ENCODE measurements at regions not wholly inside any gene's neighbourhood (a gene's known extent, or its start where the extent isn't known, plus 50 kb on each side); places are given as distances from the start of the nearest gene placed in this dataset.

DNA sequence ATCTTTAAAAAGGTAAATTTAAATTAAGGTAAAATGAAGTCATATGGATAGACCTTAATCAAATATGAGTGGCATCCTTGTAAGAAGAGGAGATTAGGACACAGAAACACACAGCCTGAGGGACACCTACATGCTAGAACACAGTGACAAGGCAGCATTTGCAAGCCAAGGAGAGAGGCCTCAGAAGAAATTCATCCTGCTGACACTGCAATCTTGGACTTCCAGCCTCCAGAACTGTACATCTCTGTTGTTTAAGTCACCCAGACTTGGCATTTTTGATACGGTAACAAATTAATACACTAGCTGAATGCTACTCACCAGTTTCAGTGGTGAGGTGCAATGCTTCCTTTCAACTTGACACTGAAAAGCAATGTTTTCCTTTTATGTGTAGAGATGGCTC is 305.0 kb downstream of the TDRD15 start:
- DNase-seq (no peak), ATAC-seq (ENCODE audit: low read depth in 2 of 2) (no peak)
- H3K9me3 Mint-ChIP-seq = peaks cover 0 to 17% (median 5%) of the 10 kb centered on the region in 7 donors
- no peak overlapping the region for H3K4me3 Mint-ChIP-seq
- no peaks in the 10 kb centered on the region for H3K27me3 Mint-ChIP-seq
- no peak overlapping the region for H3K27ac Mint-ChIP-seq
- H3K4me1 Mint-ChIP-seq = no peaks in the 10 kb centered on the region
- no peaks in the 10 kb centered on the region for H3K36me3 Mint-ChIP-seq

DNA sequence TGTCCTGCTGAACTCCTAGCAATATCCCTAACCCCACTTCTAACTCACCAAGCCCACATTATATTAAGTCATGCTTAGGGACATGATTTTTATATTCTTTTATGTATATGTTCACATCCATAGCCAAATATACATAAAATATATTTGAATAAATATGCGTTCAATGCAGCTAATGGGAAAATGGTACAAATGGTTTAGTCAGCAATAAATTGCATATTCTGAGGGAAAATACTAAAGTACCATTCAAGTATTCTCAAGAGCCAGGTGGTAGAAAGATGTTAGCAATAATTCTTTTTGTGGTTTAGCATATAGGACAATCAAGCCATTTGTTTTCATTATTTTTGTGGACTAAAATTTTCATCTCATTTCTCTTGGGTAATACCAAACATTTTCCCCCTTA is 306.0 kb downstream of the TDRD15 start:
- ATAC-seq (ENCODE audit: low read depth in 2 of 2) (no peak), DNase-seq (no peak)
- H3K4me3 Mint-ChIP-seq = no peak overlapping the region
- no peak overlapping the region for H3K27ac Mint-ChIP-seq
- no peaks in the 10 kb centered on the region for H3K36me3 Mint-ChIP-seq
- no peaks in the 10 kb centered on the region for H3K27me3 Mint-ChIP-seq
- H3K9me3 Mint-ChIP-seq = peaks cover 2 to 17% (median 4%) of the 10 kb centered on the region in 7 donors
- no peaks in the 10 kb centered on the region for H3K4me1 Mint-ChIP-seq

DNA sequence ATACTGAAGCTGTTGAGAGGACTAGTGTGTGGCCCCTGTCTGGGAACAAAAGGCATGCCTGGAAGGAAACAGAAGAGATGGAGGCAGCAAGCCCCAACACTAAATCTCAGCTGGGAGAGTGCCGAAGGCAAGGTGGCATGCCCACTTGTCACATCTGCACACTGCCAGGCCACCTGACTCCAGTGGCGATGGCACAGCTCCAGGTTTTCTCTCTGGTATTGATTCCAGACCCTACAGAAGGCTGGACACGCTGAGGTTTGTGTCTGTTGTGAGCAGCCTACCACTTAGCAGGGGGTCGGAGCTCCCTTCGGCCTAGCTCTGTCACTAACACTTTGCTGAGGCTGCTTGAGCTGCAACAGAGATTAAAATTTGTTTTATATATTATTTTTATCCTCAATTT is 307.3 kb downstream of the TDRD15 start:
- no peaks in the 10 kb centered on the region for H3K4me1 Mint-ChIP-seq

DNA sequence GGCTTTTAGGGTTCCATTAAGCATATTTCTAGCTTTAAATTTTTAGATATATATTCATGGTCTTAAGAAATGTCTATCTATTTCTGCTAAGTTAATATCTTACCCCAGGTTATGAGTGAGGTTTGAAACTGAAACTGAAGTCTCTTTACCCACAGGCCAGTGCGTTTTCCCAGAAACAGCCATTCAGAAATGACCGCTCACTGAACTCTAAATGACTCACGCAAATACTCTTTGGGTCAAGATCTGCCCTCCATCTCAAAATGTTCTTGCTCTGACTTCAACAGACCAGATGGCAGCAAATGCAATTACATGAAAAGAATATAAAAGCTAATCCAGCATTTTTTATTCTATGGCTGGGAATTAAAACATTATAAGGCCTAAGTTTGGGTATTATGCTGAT is 315.2 kb downstream of the TDRD15 start:
- no peak for ATAC-seq (ENCODE audit: low read depth in 2 of 2)
- Mint-ChIP-seq H3K27ac (no peak overlapping the region), H3K4me1 (no peaks in the 10 kb centered on the region)

More for the DNA sequence above, 307.3 kb downstream of the TDRD15 start:
- no peak overlapping the region for H3K4me3 Mint-ChIP-seq
- peaks cover 2 to 18% (median 4%) of the 10 kb centered on the region in 7 donors for H3K9me3 Mint-ChIP-seq
- ATAC-seq (ENCODE audit: low read depth in 2 of 2) (no peak), DNase-seq (no peak)
- H3K27ac Mint-ChIP-seq = no peak overlapping the region
- no peaks in the 10 kb centered on the region for H3K36me3 Mint-ChIP-seq
- H3K27me3 Mint-ChIP-seq = no peaks in the 10 kb centered on the region

DNA sequence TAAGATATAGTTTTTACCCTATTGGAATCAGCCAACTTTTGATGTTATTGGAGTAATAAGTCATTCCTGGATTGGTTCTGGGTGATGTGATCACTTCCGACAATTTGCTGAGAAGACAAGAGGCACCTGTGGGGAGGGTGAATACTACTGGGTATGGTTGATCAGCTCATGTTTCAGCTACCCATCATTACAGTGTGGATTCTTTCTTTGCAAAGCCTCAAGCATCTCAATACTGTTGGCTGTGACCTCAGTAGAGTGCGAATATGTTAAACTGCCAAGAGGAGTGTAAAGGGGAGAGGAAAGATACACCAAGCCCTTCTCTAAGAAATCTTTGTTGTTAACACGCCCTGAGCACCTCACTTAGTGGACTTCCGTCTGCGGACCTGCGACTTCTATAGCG is 317.7 kb downstream of the TDRD15 start:
- Mint-ChIP-seq H3K27me3 (no peaks in the 10 kb centered on the region), H3K4me1 (no peaks in the 10 kb centered on the region)

More for the DNA sequence above, 315.2 kb downstream of the TDRD15 start:
- no peaks in the 10 kb centered on the region for H3K36me3 Mint-ChIP-seq
- no peak overlapping the region for H3K4me3 Mint-ChIP-seq
- no peaks in the 10 kb centered on the region for H3K27me3 Mint-ChIP-seq
- no peak for DNase-seq
- peaks cover 2 to 21% (median 3%) of the 10 kb centered on the region in 7 donors for H3K9me3 Mint-ChIP-seq

DNA sequence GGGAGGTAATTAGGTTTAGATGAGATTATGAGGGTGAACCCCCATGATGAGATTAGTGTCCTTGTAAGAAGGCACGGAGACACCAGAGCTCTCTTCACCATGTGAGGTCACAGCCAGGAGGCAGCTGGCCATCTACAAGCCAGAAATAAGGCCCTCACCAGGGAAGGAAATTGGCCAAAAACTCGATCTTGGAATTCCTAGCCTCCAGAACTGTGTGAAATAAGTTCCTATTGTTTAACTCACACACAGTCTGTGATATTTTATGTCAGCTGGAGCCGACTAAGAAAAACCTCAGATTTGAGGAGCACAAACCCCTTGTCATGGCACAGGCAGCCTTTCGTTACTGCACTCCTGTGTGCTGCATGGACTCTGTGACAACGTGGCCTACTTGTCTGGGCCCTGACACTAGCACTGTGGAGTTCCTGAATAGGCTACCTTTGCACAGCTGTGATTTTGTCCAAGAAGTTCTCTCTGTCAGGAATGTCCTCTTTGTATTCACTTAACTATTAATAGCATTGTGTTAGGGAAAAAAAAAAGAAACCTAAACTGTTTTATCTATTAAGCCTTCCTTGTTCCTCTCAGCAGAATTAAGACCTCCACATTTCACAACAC is 319.8 kb downstream of the TDRD15 start:
- DNase-seq (no peak), ATAC-seq (ENCODE audit: low read depth in 2 of 2) (no peak)
- Mint-ChIP-seq H3K4me1 (no peaks in the 10 kb centered on the region), H3K27ac (no peak overlapping the region), H3K27me3 (no peaks in the 10 kb centered on the region), H3K9me3 (peaks cover 0 to 11% (median 2%) of the 10 kb centered on the region in 7 donors), H3K36me3 (no peaks in the 10 kb centered on the region), H3K4me3 (no peak overlapping the region)

More for the DNA sequence above, 317.7 kb downstream of the TDRD15 start:
- Mint-ChIP-seq H3K27ac (no peak overlapping the region), H3K4me3 (no peak overlapping the region), H3K36me3 (no peaks in the 10 kb centered on the region), H3K9me3 (peaks cover 0 to 12% (median 4%) of the 10 kb centered on the region in 7 donors)
- DNase-seq = no peak
- no peak for ATAC-seq (ENCODE audit: low read depth in 2 of 2)

DNA sequence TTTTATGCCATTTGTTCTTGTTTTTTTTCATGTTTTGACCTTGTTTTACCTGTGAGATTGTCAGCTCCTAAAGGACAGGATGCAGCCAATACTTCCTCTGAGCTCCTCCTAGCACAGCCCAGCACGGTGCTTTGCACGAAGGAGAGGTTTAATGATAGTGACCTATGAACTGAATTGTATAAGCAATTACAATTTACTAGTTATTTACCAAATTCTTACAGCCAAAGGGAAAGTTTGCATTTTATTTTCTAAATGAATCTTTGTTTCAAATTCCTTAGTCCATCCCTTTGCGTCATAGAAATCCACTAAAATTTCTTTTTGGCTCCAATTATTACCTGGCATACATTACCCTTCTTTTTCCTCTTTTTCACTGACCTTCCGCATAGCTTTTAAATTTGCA is 326.1 kb downstream of the TDRD15 start:
- H3K36me3 Mint-ChIP-seq = no peaks in the 10 kb centered on the region
- no peak overlapping the region for H3K4me3 Mint-ChIP-seq
- H3K4me1 Mint-ChIP-seq = no peaks in the 10 kb centered on the region
- H3K27me3 Mint-ChIP-seq = no peaks in the 10 kb centered on the region
- H3K9me3 Mint-ChIP-seq = peaks cover 0 to 7% (median 1%) of the 10 kb centered on the region in 7 donors
- DNase-seq (no peak), ATAC-seq (ENCODE audit: low read depth in 2 of 2) (no peak)
- H3K27ac Mint-ChIP-seq = no peak overlapping the region

DNA sequence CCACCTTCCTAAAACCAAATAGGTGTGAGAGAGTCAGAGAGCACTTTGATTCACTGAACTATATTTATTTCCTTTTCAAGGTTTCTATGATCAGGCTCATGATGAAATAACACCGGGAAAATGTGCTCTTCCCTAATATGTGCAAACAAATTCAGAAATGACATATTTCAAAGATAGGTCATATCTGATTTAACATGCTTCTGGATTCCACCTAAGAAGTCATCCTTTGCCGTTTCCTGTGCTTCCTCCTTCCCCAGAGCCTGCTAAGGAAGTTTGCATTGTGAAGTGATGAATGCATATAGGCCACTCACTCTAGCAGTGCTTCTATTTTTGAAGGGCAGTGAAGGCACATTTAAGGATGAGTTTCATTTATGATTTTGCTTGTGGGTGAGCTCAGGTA is 327.6 kb downstream of the TDRD15 start:
- H3K4me1 Mint-ChIP-seq = no peaks in the 10 kb centered on the region
- ATAC-seq (ENCODE audit: low read depth in 2 of 2) = no peak

DNA sequence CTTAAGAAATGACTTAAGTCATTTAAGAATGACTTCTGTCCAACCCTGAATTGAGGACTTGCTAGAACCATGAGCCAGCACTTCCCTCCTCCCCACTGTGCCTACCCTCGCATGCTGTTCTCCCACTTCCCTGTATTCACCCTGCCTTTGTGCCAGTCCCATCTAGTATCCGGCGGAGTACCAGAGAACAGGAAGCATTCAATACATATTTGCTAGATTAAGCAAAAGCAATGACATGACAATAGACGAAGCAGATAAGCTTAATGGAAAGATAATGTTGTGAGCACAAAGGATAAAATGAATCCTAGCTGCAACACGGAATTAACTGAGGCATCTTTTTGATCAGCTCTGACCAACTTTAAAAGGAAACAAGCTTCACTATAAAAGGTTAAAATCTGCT is 328.5 kb downstream of the TDRD15 start:
- H3K9me3 Mint-ChIP-seq = peaks cover 0 to 9% (median 1%) of the 10 kb centered on the region in 7 donors
- ATAC-seq (ENCODE audit: low read depth in 2 of 2) (no peak), DNase-seq (no peak)
- H3K36me3 Mint-ChIP-seq = no peaks in the 10 kb centered on the region
- H3K27me3 Mint-ChIP-seq = no peaks in the 10 kb centered on the region
- no peak overlapping the region for H3K4me3 Mint-ChIP-seq
- no peaks in the 10 kb centered on the region for H3K4me1 Mint-ChIP-seq
- no peak overlapping the region for H3K27ac Mint-ChIP-seq

More for the DNA sequence above, 327.6 kb downstream of the TDRD15 start:
- Mint-ChIP-seq H3K4me3 (no peak overlapping the region), H3K27ac (no peak overlapping the region), H3K9me3 (peaks cover 0 to 5% (median 1%) of the 10 kb centered on the region in 7 donors), H3K27me3 (no peaks in the 10 kb centered on the region), H3K36me3 (no peaks in the 10 kb centered on the region)
- no peak for DNase-seq

DNA sequence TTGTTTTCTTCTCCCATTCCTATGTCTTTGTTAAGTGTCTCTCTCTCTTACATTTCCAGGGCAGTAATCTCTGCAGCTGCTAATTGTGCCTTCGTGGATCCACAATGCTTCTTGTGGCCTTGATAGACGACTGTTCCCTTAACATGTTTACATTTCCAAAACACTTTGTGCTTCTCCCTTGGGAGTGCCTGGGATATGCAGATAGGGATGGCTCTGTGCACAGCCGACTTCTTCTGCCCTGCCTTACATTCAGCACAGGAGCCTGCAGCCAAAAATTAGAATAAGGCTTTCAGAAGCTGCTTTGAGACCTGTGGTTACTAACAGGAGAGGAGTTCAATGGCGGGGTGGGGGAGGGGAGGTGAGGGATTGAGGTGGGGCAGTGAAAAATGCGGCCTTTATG is 328.9 kb downstream of the TDRD15 start:
- Mint-ChIP-seq H3K4me3 (no peak overlapping the region), H3K27ac (no peak overlapping the region), H3K27me3 (no peaks in the 10 kb centered on the region), H3K9me3 (peaks cover 0 to 9% (median 1%) of the 10 kb centered on the region in 7 donors), H3K4me1 (no peaks in the 10 kb centered on the region), H3K36me3 (no peaks in the 10 kb centered on the region)
- ATAC-seq (ENCODE audit: low read depth in 2 of 2) (no peak), DNase-seq (no peak)

DNA sequence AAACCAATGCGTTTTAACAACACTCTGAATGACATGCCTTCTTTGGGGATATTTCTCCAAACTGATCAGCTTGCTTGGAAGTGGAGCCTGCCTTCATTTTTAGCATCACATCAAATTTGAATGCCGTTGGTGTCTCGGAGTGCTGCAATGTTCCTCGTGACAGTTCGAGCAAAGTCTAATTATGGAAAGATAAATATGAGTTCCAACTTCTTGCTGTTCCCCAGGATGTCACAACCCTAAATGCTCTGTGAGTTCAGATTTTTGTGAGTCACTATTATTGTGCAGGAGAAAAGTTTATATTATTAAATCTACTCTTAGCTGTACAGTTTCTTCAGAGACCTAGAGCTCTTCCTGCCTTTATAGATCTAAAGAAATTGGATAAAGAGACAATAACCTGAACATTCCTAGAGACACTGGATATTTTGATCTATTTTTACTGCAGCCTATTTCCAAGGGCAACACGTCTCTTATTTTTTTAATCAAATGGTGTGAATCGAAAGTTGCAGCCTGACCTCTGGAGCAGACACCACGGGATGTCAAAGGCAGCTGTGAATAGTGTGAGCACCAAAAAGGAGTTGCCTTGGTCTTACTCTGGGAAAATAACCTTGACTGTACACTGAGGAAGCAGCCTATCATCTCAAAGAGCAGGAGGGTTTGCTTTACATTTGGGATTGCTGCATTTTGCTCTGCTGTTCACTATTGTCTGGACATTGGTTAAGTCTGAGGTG is 330.1 kb downstream of the TDRD15 start:
- Mint-ChIP-seq H3K27ac (no peak overlapping the region), H3K9me3 (peaks cover 0 to 18% (median 6%) of the 10 kb centered on the region in 7 donors), H3K36me3 (no peaks in the 10 kb centered on the region), H3K27me3 (no peaks in the 10 kb centered on the region), H3K4me3 (no peak overlapping the region), H3K4me1 (no peaks in the 10 kb centered on the region)
- DNase-seq (no peak), ATAC-seq (ENCODE audit: low read depth in 2 of 2) (no peak)

DNA sequence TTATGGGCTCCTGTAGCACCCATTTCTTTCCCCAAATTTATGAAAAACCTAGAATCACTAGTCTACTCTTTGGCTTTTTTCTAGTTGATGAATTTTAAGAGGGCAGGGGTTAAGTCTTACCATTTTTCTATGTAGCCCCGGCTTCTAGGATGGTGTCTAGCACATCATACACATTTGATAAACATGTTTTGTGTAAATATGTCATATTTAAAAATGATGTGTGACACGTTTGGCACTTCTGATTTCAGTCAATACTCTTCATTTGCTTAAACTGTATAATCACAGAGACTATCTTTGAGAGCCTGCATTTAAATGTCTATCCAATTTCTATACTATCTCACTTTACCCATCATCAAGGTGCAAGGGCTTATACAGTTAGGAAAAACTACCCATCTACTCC is 331.1 kb downstream of the TDRD15 start:
- Mint-ChIP-seq H3K9me3 (peaks cover 0 to 27% (median 9%) of the 10 kb centered on the region in 7 donors), H3K27me3 (no peaks in the 10 kb centered on the region), H3K4me3 (no peak overlapping the region), H3K4me1 (no peaks in the 10 kb centered on the region), H3K36me3 (no peaks in the 10 kb centered on the region), H3K27ac (no peak overlapping the region)
- DNase-seq (no peak), ATAC-seq (ENCODE audit: low read depth in 2 of 2) (no peak)

DNA sequence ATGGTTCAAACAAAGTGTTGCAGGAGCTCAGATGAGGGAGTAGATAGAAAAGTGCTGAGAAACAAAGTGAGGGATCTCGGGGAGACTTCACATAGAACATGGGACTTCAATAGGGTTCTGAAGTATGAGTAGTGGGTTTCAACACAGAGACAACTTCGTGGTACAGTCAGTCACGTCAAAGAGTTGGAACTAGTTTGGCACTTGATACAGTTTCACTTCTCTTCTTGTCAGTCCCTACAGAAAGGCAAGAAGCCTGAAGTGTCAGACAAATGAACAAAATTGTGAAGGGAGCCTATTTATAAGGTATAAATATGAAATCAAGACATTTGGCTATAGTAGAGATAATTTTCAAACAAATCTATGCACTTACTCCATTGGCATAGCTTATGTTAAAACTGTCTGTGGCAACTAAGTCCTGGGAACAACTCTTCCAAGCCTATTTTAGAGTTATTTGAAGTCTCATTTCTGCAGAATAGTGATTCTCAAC is 338.0 kb downstream of the TDRD15 start:
- no peak overlapping the region for H3K4me3 Mint-ChIP-seq
- no peaks in the 10 kb centered on the region for H3K27me3 Mint-ChIP-seq
- H3K27ac Mint-ChIP-seq = no peak overlapping the region
- peaks cover 0 to 35% (median 9%) of the 10 kb centered on the region in 7 donors for H3K9me3 Mint-ChIP-seq
- no peaks in the 10 kb centered on the region for H3K4me1 Mint-ChIP-seq
- ATAC-seq (ENCODE audit: low read depth in 2 of 2) (no peak), DNase-seq (no peak)
- H3K36me3 Mint-ChIP-seq = no peaks in the 10 kb centered on the region

DNA sequence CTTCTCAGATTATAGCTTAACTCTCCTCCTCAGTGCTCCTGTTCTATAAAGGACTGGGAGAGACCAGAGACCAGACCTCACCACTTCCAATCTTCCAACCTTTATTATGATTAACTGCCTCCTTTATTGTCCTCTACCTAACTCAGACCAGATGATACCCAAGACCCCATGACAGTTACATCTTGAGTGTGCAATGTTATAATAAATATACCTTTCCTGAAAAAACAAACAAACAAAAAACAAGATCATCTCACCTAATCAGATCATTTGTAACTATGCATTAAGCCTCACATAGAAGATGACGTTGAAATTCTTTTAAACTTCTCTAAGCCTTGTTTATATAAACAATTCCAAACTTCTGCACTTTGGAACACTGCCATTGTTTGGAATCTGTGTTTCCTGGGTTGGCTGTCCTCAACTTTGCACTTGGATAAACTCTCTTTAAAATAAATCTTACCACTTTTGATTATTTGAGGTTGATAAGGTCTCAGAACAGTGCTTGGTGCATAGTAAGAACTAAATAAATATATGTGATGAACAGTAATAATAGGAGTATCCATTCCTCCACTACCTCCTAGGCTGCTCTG is 342.7 kb downstream of the TDRD15 start:
- H3K27ac Mint-ChIP-seq = no peak overlapping the region
- H3K27me3 Mint-ChIP-seq = no peaks in the 10 kb centered on the region
- ATAC-seq (ENCODE audit: low read depth in 2 of 2) (no peak), DNase-seq (no peak)
- no peaks in the 10 kb centered on the region for H3K4me1 Mint-ChIP-seq
- no peaks in the 10 kb centered on the region for H3K36me3 Mint-ChIP-seq
- no peak overlapping the region for H3K4me3 Mint-ChIP-seq
- H3K9me3 Mint-ChIP-seq = peaks cover 0 to 4% (median 2%) of the 10 kb centered on the region in 7 donors
